ENCODE measurements at regions not wholly inside any gene's neighbourhood (a gene's known extent, or its start where the extent isn't known, plus 50 kb on each side); places are given as distances from the start of the nearest gene placed in this dataset.
"Not testable (repeated sequence)": the region's sequence is repeated elsewhere in the genome, so short reads cannot be mapped to it uniquely, and the experiment has no call there.

DNA sequence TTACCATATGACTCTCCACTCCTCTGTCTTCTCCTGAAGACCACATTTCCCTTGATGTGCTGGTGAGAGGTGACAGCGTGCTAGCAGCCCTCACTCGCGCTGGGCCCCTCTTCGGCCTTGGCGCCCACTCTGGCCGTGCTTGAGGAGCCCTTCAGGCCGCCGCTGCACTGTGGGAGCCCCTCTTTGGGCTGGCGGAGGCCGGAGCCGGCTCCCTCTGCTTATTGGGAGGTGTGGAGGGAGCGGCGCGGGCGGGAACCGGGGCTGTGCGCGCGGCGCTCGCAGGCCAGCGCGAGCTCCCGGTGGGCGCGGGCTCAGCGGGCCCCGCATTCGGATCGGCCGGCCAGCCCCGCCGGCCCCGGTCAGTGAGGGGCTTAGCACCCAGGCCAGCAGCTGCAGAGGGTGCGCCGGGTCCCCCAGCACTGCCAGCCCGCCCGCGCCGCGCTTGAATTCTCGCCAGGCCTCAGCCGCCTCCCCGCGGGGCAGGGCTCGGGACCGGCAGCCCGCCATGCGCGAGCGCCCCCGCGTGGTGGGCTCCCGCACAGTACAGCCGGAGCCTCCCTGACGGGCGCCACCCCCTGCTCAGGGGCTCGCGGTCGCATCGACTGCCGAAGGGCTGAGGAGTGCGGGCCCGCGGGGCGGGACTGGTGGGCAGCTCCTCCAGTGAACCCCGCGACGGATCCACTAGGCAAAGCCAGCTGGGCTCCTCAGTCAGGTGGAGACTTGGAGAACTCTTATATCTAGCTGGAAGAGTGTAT lies 246.6 kb upstream of the REG3G start:
- Mint-ChIP-seq H3K4me3 (no peak overlapping the region), H3K27me3 (no peaks in the 10 kb centered on the region), H3K4me1 (ENCODE audit: low read depth) (no peaks in the 10 kb centered on the region), H3K9me3 (peaks cover 36% of the 10 kb centered on the region), H3K36me3 (no peaks in the 10 kb centered on the region), H3K27ac (no peak overlapping the region)
- intact Hi-C loops (cut with micrococcal nuclease): no loop called here
- POLR2A ChIA-PET: no interaction called here
- CTCF ChIA-PET: no interaction called here
- DNase-seq: no peak

DNA sequence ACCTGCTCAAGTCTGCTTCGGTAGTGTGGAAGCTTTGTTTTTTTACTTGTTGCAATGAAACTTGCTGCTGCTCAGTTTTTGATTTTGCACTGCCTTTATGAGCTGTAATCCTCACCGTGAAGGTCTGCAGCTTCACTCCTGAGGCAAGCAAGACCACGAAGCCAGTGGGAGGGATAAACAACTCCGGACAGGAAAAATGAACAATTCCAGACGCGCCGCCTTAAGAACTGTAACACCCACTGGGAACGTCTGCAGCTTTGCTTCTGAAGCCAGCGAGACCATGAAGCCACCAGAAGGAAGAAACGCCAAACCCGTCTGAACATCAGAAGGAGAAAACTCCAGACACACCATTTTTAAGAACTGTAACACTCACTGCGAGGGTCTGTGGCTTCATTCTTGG lies 245.7 kb upstream of the REG3G start:
- Mint-ChIP-seq H3K4me3 (no peak overlapping the region), H3K36me3 (no peaks in the 10 kb centered on the region), H3K9me3 (peaks cover 36% of the 10 kb centered on the region), H3K4me1 (ENCODE audit: low read depth) (no peaks in the 10 kb centered on the region), H3K27ac (no peak overlapping the region), H3K27me3 (no peaks in the 10 kb centered on the region)
- DNase-seq: no peak
- ChIA-PET CTCF (no interaction called here), POLR2A (no interaction called here)
- intact Hi-C loops (cut with micrococcal nuclease): no loop called here

DNA sequence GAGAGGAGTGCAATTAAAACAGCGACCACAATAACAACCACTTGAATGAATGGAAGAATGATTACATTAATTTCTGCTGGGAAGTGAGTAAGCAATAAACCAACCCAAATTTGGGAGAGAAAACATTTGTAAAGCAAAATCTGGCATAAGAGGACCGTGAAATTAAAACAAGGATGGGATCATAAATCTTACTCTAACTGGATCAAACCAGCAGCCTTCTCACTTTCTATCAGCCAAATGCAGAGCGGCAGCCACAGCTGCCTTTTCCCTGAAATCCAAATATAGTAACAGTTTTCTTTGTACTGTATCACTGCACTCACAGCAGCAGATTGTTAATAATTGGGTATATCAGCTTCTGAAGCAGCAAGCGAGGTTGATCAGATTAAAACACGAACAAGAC lies 245.2 kb upstream of the REG3G start:
- intact Hi-C loops (cut with micrococcal nuclease): no loop called here
- Mint-ChIP-seq H3K27me3 (no peaks in the 10 kb centered on the region), H3K36me3 (no peaks in the 10 kb centered on the region), H3K27ac (no peak overlapping the region), H3K4me1 (ENCODE audit: low read depth) (no peaks in the 10 kb centered on the region), H3K4me3 (no peak overlapping the region), H3K9me3 (peaks cover 34% of the 10 kb centered on the region)
- POLR2A ChIA-PET: no interaction called here
- CTCF ChIA-PET: no interaction called here
- DNase-seq: no peak

DNA sequence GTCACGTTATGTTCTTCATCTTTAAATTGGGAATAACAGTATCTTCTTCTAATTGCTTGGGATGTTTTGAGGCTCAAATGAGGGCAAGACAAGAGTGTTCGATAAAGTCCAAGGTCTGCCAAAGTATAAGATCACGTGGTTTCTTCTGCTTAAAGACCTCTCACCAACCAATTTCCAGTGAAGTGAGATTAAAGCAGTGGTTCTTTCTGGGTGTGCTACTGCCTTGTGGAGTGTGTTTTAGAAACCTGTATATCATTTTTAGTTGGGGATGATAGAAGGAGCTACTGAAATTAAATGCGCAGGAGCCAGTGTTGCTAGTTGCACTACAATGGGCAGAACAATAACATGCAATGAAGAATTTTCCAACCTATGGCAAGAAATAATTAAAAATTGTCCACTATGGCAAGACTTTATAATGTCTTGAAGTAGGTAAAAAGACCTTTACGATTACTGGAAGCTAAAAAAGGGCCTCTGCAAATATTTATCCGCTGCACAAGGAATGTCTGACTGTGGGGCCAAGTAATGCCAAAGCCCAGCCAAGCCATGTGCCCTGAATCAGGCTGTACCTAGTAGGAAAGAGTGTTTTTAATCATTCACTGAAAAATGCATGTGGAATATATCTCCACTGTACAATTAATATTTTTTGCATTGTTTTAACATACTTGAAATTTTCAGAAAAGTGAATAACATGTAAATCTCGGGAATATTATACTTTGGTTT lies 244.5 kb upstream of the REG3G start:
- POLR2A ChIA-PET: no interaction called here
- H3K9me3 Mint-ChIP-seq: peaks cover 33% of the 10 kb centered on the region

DNA sequence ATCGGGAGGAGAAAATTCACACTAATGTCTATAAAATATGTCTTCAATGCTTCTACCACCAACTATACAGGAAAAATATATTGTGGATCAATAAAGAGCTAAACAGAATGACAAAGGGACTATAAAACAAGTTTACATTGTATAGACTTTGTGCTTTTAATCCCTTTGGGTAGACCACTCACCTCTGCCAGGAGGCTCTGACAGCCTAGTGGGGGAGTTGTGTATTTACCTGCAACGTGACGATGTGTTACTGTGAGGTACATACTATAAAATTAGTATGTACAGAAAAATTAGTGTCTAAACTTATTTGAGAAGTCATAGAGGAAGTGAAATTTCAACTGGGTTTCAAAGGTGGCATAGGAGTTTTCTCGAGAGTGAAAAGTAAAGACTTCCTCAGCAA lies 243.3 kb upstream of the REG3G start:
- POLR2A ChIA-PET: no interaction called here
- DNase-seq: no peak
- Mint-ChIP-seq H3K4me3 (no peak overlapping the region), H3K4me1 (ENCODE audit: low read depth) (no peaks in the 10 kb centered on the region), H3K36me3 (no peaks in the 10 kb centered on the region), H3K9me3 (peaks cover 26% of the 10 kb centered on the region), H3K27ac (no peak overlapping the region), H3K27me3 (no peaks in the 10 kb centered on the region)
- CTCF ChIA-PET: no interaction called here
- intact Hi-C loops (cut with micrococcal nuclease): no loop called here

More for the DNA sequence above, 244.5 kb upstream of the REG3G start:
- H3K27me3 Mint-ChIP-seq: no peaks in the 10 kb centered on the region
- no peak for DNase-seq
- H3K4me3 Mint-ChIP-seq: no peak overlapping the region
- H3K27ac Mint-ChIP-seq: no peak overlapping the region
- intact Hi-C loops (cut with micrococcal nuclease): no loop called here
- CTCF ChIA-PET: no interaction called here
- no peaks in the 10 kb centered on the region for H3K36me3 Mint-ChIP-seq
- H3K4me1 Mint-ChIP-seq (ENCODE audit: low read depth): no peaks in the 10 kb centered on the region

DNA sequence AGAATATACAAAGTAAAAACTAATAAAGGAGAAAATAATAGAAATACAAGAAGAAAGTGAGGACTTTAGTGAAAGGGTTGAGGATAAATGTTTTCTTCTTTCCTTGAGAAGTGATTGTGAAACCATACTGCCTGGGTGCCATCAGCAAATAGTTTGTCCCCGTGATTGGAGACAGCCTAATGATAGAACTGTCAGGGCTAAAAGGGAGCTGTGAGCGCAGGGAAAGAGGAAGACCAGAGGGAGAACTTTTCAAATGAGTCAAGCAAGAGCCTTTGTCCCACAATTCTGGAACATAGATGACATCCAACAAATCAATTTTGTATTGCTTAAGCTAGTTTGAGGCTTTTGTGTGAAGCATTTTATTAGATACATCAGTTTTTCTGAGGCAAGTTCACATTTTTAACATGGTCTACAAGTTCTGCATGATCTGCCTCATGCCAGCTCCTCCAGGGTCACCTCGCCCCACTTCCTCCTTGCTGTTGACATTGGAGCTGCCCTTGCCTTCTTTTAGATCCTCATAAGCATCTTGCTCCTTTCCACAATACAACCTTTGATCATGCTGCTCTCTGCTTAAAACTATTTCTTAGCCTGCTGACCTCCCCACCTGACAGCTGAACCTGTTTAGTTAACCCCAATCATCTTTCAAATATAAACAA lies 213.4 kb upstream of the REG3G start:
- intact Hi-C loops (cut with micrococcal nuclease): no loop called here
- H3K27ac Mint-ChIP-seq: no peak overlapping the region
- no peaks in the 10 kb centered on the region for H3K36me3 Mint-ChIP-seq
- no peak overlapping the region for H3K4me3 Mint-ChIP-seq
- ChIA-PET CTCF (no interaction called here), POLR2A (no interaction called here)
- no peaks in the 10 kb centered on the region for H3K4me1 Mint-ChIP-seq (ENCODE audit: low read depth)
- H3K27me3 Mint-ChIP-seq: no peaks in the 10 kb centered on the region
- DNase-seq: no peak
- peaks cover 13% of the 10 kb centered on the region for H3K9me3 Mint-ChIP-seq

DNA sequence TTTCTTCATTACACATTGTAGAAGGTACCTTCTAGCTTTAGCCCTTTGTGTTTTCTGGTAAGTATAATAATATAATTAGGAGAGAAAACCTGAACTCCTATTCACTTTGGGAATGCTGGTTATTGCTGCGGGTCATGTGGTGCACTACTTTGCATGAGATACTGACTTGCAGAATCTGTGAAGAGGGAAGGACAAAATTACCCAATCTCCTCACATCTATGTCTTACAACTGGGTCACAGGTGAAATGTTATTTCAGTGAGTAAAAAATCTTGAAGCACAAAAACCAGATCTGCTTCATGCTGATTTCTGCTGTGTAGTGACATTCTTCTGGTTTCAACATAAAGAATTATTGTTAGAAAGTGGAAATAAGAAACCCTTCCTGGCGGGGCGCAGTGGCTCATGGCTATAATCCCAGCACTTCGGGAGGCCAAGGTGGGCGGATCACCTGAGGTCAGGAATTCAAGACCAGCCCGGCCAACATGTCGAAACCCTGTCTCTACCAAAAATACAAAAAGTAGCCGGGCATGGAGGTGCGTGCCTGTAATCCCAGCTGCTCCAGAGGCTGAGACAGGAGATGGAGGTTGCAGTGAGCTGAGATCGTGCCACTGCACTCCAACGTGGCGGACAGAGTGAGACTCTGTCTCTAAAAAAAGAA lies 211.0 kb upstream of the REG3G start:
- no peak for DNase-seq
- H3K9me3 Mint-ChIP-seq: peaks cover 9% of the 10 kb centered on the region
- ChIA-PET POLR2A (no interaction called here), CTCF (no interaction called here)
- H3K4me3 Mint-ChIP-seq: no peak overlapping the region
- intact Hi-C loops (cut with micrococcal nuclease): no loop called here
- H3K36me3 Mint-ChIP-seq: no peaks in the 10 kb centered on the region
- no peaks in the 10 kb centered on the region for H3K27me3 Mint-ChIP-seq
- no peaks in the 10 kb centered on the region for H3K4me1 Mint-ChIP-seq (ENCODE audit: low read depth)
- no peak overlapping the region for H3K27ac Mint-ChIP-seq

DNA sequence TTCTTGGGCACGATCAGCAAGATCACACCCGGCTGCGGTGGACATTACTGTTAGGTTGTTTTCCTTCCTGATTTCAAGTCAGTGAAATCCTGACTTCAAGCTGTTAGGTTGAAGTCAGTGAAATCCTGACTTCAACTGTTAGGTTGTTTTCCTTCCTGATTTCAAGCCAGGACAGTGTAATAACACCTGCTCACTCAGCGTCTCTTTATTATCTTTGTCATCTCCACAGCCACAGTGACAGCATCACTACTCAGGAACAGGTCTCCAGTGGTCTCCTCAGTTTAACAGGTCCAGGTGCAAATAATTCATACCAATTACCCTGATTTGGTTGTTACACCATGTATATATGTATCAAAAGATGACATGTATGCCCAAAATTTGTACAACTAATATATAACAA lies 208.1 kb upstream of the REG3G start:
- peaks cover 16% of the 10 kb centered on the region for H3K9me3 Mint-ChIP-seq
- no peak overlapping the region for H3K4me3 Mint-ChIP-seq
- ChIA-PET POLR2A (no interaction called here), CTCF (no interaction called here)
- intact Hi-C loops (cut with micrococcal nuclease): no loop called here
- no peaks in the 10 kb centered on the region for H3K36me3 Mint-ChIP-seq
- no peaks in the 10 kb centered on the region for H3K4me1 Mint-ChIP-seq (ENCODE audit: low read depth)
- no peak for DNase-seq
- H3K27ac Mint-ChIP-seq: no peak overlapping the region
- H3K27me3 Mint-ChIP-seq: no peaks in the 10 kb centered on the region

DNA sequence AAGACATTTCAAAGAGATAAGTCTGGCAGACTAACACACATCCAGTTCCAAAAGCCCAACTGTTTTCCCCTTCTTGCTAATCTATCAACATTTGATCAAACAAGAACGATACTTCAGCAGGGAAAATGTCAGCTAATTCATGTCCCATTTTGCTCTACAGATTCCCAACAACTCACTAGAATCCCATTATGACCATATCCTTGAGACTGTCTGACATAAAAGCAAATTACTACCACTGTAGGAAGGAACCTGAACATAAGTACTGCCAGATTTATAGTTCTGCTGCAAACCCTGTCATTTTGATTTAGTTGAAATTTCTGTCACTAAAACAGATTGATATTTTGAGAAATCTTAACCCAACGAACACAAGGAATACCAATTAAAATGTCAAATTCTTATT lies 193.0 kb upstream of the REG3G start:
- no peaks in the 10 kb centered on the region for H3K36me3 Mint-ChIP-seq
- H3K4me3 Mint-ChIP-seq: no peak overlapping the region
- H3K27me3 Mint-ChIP-seq: no peaks in the 10 kb centered on the region
- no peaks in the 10 kb centered on the region for H3K4me1 Mint-ChIP-seq (ENCODE audit: low read depth)
- ChIA-PET CTCF (no interaction called here), POLR2A (no interaction called here)
- H3K9me3 Mint-ChIP-seq: peaks cover 24% of the 10 kb centered on the region
- no peak for DNase-seq
- intact Hi-C loops (cut with micrococcal nuclease): no loop called here
- no peak overlapping the region for H3K27ac Mint-ChIP-seq

DNA sequence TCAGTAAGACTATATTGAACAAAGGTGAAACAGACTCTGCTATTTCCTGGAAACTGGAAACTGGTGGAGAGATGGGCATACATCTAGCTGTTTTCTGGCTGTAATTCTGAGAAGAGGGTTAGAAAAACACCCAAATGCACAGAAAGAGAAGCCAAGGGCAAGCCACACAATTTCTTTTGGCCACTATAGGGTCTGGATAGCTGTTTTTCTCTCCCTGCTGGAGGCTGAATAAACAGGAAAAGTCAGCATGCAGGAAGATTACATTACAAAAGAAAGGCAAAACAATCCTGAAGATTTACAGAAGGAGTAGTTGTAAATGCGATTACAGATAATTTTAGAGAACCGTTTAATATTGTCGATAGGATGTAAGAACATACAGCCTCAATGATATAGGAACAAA lies 186.2 kb upstream of the REG3G start:
- H3K4me3 Mint-ChIP-seq: no peak overlapping the region
- CTCF ChIA-PET: no interaction called here
- no peaks in the 10 kb centered on the region for H3K27me3 Mint-ChIP-seq
- intact Hi-C loops (cut with micrococcal nuclease): no loop called here
- no peaks in the 10 kb centered on the region for H3K4me1 Mint-ChIP-seq (ENCODE audit: low read depth)
- H3K9me3 Mint-ChIP-seq: peaks cover 31% of the 10 kb centered on the region
- H3K36me3 Mint-ChIP-seq: no peaks in the 10 kb centered on the region
- no peak for DNase-seq
- H3K27ac Mint-ChIP-seq: no peak overlapping the region
- POLR2A ChIA-PET: no interaction called here

DNA sequence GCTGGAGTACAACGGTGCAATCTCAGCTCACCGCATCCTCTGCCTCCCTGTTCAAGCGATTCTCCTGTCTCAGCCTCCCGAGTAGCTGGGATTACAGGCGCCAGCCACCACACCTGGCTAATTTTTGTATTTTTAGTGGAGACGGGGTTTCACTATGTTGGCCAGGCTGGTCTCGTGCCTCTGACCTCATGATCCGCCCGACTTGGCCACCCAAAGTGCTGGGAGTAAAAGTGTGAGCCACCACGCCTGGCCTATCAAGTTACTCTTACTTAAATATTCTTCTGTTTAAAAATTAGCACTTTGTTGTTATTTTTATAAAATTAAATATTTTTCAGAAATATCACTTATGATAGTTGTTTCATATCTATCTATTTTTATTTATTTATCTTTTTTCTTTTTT lies 185.2 kb upstream of the REG3G start:
- peaks cover 26% of the 10 kb centered on the region for H3K9me3 Mint-ChIP-seq
- H3K27me3 Mint-ChIP-seq; intact Hi-C loops (cut with micrococcal nuclease); CTCF ChIA-PET; POLR2A ChIA-PET; H3K36me3 Mint-ChIP-seq; H3K27ac Mint-ChIP-seq; H3K4me3 Mint-ChIP-seq; DNase-seq; H3K4me1 Mint-ChIP-seq (ENCODE audit: low read depth): not testable (repeated sequence)

DNA sequence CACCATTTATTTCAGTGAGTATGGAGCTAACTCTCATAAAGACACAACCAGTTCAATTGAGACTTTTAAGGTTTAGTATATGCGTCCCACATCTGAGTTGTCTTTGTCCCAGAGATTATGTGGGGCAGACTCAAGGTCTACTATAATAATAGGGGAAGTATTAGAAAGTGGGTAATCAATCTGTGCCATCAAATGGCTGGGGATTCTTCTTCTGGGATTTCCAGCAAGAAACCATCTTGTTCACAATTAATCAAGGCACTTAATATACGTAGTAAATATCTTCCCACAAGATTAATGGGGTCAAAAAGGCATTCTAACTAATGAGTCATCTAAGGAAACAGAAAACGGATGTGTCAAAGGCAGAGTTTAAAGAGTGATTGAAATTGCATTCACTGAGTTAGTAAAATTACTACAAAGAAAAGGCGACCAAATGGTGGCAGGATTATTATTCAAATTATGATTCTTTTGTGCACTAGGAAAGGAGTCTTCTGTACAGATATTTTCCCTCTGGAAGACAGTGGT lies 179.8 kb upstream of the REG3G start:
- Mint-ChIP-seq H3K4me3 (no peak overlapping the region), H3K9me3 (peaks cover 27% of the 10 kb centered on the region), H3K4me1 (ENCODE audit: low read depth) (no peaks in the 10 kb centered on the region), H3K27me3 (no peaks in the 10 kb centered on the region), H3K27ac (no peak overlapping the region), H3K36me3 (no peaks in the 10 kb centered on the region)
- intact Hi-C loops (cut with micrococcal nuclease): no loop called here
- ChIA-PET CTCF (no interaction called here), POLR2A (no interaction called here)
- DNase-seq: no peak

Measured in activated CD4-positive, alpha-beta memory T cell treated with anti-CD3 and anti-CD28 coated beads for 36 hours (primary cell).